Activated CD8-positive, alpha-beta T cell treated with anti-CD3 and anti-CD28 coated beads for 36 hours (primary cell): ENCODE measurements at regions not wholly inside any gene's neighbourhood (a gene's known extent, or its start where the extent isn't known, plus 50 kb on each side); places are given as distances from the start of the nearest gene placed in this dataset.

ENCODE experiments used
- ATAC-seq: fragments of 200-7000 bp; cut with Tn5 transposase; one replicate; pipeline ENCODE4 v1.10.0; 2021; ENCODE audit warnings: mild to moderate bottlenecking, moderate library complexity
- CTCF ChIA-PET: fragments of 350-600 bp; sonication (Branson Sonifier 250); formaldehyde crosslinking; loops from one replicate; lab custom pipeline; 2021; ENCODE audit warnings: antibody characterized with exemption; lab: Charles Lee
- POLR2A ChIA-PET: fragments of 350-600 bp; sonication (Branson Sonifier 250); formaldehyde crosslinking; loops from one replicate; lab custom pipeline; 2021; ENCODE audit warnings: antibody characterized with exemption; lab: Charles Lee
- DNase-seq: peaks from one replicate; pipeline ENCODE4 v3.0.0-alpha.2; 2020
- H3K27ac Mint-ChIP-seq: one replicate; pipeline ENCODE4 v1.8.0; 2021; ENCODE audit warnings: mild to moderate bottlenecking, mixed read lengths
- H3K27me3 Mint-ChIP-seq: one replicate; pipeline ENCODE4 v1.8.0; 2021; ENCODE audit warnings: mixed read lengths
- H3K36me3 Mint-ChIP-seq: one replicate; pipeline ENCODE4 v1.8.0; 2021; ENCODE audit warnings: low read depth, mixed read lengths
- H3K4me1 Mint-ChIP-seq: one replicate; pipeline ENCODE4 v1.8.0; 2021; ENCODE audit warnings: low read depth, mixed read lengths
- H3K4me3 Mint-ChIP-seq: one replicate; pipeline ENCODE4 v1.8.0; 2021; ENCODE audit warnings: mild to moderate bottlenecking, moderate library complexity, mixed read lengths
- H3K9me3 Mint-ChIP-seq: one replicate; pipeline ENCODE4 v1.8.0; 2021; ENCODE audit warnings: mixed read lengths
- CTCF ChIP-seq: fragments of 200-600 bp; IDR thresholded peaks from one replicate; pipeline ENCODE4 v1.8.0; 2022; ENCODE audit warnings: antibody characterized with exemption, mild to moderate bottlenecking
- intact Hi-C: fragments of 100-400 bp; cut with micrococcal nuclease; formaldehyde crosslinking; loops from one replicate; pipeline ENCODE4 v1.10.0; 2022

- TF ChIP-seq CTCF = no peak
- no peak for DNase-seq
- Mint-ChIP-seq H3K36me3 (no peaks in the 10 kb centered on the region), H3K4me1 (no peaks in the 10 kb centered on the region), H3K4me3 (no peak overlapping the region), H3K27me3 (peaks cover 3% of the 10 kb centered on the region), H3K9me3 (peaks cover 9% of the 10 kb centered on the region), H3K27ac (no peak overlapping the region)
- intact Hi-C loops = no loop called here
- ChIA-PET POLR2A (interaction anchor here (0.7 to 1.4 kb wide), 2 partner anchors 18 to 75 kb away, joined by 3 read pairs; no protein-coding TSS in a partner anchor), CTCF (interaction anchor here (0.9 kb wide), 1 partner anchor 8 kb away, joined by 3 read pairs; no protein-coding TSS in a partner anchor)
- ATAC-seq = no peak
These were observed 68.2 kb upstream of the SHISAL1 start for GRCh38 chr22:44380756-44381486.

- ChIA-PET CTCF (interaction anchor here (1.1 kb wide), 1 partner anchor 188 kb away, joined by 3 read pairs; no protein-coding TSS in a partner anchor), POLR2A (interaction anchor here (0.7 to 1.4 kb wide), 2 partner anchors 19 to 76 kb away, joined by 3 read pairs; no protein-coding TSS in a partner anchor)
- no peak overlapping the region for H3K4me3 Mint-ChIP-seq
- DNase-seq = no peak
- no peak for TF ChIP-seq CTCF
- no peak for ATAC-seq
- intact Hi-C loops = no loop called here
- peaks cover 2% of the 10 kb centered on the region for H3K36me3 Mint-ChIP-seq
- no peaks in the 10 kb centered on the region for H3K4me1 Mint-ChIP-seq
- H3K27me3 Mint-ChIP-seq = peaks cover 3% of the 10 kb centered on the region
- H3K9me3 Mint-ChIP-seq = peaks cover 15% of the 10 kb centered on the region
- H3K27ac Mint-ChIP-seq = no peak overlapping the region
These were observed 67.3 kb upstream of the SHISAL1 start for GRCh38 chr22:44379817-44380755.

DNA sequence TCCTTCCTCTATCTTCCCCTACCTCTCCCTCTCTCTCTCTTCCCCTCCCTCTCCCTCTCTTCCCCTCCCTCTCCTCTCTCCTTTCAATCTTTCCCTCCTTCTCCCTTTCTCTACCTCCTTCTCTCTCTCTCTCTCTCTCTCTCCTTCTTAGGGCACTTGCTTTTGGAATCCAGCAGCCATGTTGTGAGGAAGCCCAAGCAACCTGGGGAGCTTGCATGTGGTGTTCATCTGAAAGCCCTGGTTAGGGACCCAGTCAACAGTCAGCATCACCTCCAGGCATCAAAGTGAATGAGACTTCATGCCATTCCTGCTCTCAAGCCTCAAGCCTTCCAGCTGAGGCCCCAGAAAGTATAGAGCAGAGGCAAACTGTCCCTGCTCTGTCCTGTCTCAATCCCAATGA lies 65.6 kb upstream of the SHISAL1 start:
- intact Hi-C loops = no loop called here
- ATAC-seq (no peak), DNase-seq (no peak)
- Mint-ChIP-seq H3K4me3 (no peak overlapping the region), H3K27ac (no peak overlapping the region), H3K9me3 (peaks cover 22% of the 10 kb centered on the region), H3K36me3 (peaks cover 4% of the 10 kb centered on the region), H3K27me3 (peaks cover 5% of the 10 kb centered on the region), H3K4me1 (no peaks in the 10 kb centered on the region)
- POLR2A ChIA-PET = no interaction called here
- TF ChIP-seq CTCF = no peak
- CTCF ChIA-PET = interaction anchor here (1.0 kb wide), 1 partner anchor 21 kb away, joined by 3 read pairs; no protein-coding TSS in a partner anchor

DNA sequence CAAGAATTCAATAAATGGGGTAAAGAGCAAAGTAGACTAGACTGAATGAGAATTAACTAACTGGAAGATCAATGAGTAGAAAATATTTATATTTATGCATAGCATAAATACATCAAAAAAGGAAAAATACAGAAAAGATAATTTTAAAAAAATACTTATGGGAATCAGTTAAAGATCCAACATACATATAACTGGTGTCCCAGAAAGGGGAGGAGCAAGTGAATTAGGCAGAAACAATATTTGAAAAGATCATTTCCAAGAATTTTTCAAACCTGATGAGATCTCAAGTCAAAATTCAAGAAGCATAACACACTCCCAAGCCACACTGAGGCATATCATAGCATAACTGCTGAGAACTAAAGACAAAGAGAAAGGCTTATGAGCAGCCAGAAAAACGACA lies 62.7 kb upstream of the SHISAL1 start:
- peaks cover 4% of the 10 kb centered on the region for H3K27me3 Mint-ChIP-seq
- H3K4me1 Mint-ChIP-seq = no peaks in the 10 kb centered on the region
- H3K9me3 Mint-ChIP-seq = peaks cover 22% of the 10 kb centered on the region
- ChIA-PET CTCF (no interaction called here), POLR2A (no interaction called here)
- DNase-seq = no peak
- no peak overlapping the region for H3K4me3 Mint-ChIP-seq
- no peak for ATAC-seq
- intact Hi-C loops = no loop called here
- TF ChIP-seq CTCF = no peak
- peaks cover 4% of the 10 kb centered on the region for H3K36me3 Mint-ChIP-seq
- H3K27ac Mint-ChIP-seq = no peak overlapping the region
